ENCODE measurements at regions not wholly inside any gene's neighbourhood (a gene's known extent, or its start where the extent isn't known, plus 50 kb on each side); places are given as distances from the start of the nearest gene placed in this dataset.

DNA sequence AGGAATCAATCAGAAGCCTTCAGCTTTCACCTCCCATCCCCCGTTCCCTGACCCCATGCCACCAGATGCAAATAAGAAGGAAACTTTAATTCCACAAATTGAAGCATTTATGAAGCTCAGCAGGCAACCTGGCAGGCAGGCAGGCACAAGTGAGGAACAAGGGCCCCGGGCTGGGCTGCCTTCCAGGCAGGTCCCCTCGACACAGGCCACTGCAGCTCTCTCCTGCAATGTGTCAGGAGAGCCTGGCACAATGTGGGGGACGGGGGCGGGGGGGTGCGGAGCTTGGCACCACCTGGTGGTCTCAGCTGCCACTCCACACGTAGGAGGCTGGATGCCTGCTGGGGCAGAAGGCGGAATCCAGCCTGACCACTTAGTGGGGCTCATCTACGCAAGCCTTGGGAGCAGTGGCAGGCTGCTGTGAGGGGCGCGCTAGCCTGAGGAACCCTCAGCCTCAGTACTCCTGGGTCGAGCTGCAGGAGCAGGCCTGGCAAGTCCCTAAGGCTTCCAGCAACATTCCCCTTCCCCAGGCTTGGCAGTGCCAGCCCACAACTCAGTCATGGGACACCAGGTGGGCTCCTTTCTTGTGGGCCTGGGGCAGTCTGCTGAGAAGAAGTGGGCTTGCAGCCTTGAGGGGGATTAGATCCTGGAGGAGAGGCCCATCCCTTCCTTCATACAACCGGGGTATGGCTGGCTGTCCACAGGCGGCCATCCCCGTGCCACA, 50.2 kb upstream of the KCNMB1 start:
- Histone ChIP-seq H2BK120ac (ENCODE audit: low read depth, low read length) (no peak overlapping the region), H2BK5ac (ENCODE audit: low read depth, low read length, poor library complexity, severe bottlenecking) (no peak overlapping the region), H2BK20ac (ENCODE audit: low read depth, low read length) (no peak overlapping the region), H3K36me3 (ENCODE audit: control insufficient read depth, insufficient read depth, low read length) (no peaks in the 10 kb centered on the region), H2AK5ac (ENCODE audit: low read depth, low read length) (no peak overlapping the region), H3K56ac (ENCODE audit: extremely low read depth, insufficient read depth, low read length) (no peak overlapping the region), H3K4me2 (ENCODE audit: low read depth, low read length) (no peak overlapping the region), H3K14ac (replicated peaks; ENCODE audit: low read depth, low read length) (no peak overlapping the region), H3K27ac (ENCODE audit: insufficient read depth, low read length) (no peak overlapping the region), H3K27me3 (ENCODE audit: control insufficient read depth, insufficient read depth, low read length) (no peaks in the 10 kb centered on the region; the same call in 1 of the 2 replicates), H2AK9ac (replicated peaks; ENCODE audit: low read depth, low read length, poor library complexity) (no peak overlapping the region), H2AFZ (replicated peaks; ENCODE audit: low read length, poor library complexity) (no peak overlapping the region), H4K91ac (ENCODE audit: insufficient read depth, low read depth, low read length) (no peak overlapping the region), H3K9ac (ENCODE audit: low read depth, low read length) (no peak overlapping the region), H3K23ac (ENCODE audit: low read depth, low read length) (no peak overlapping the region), H3K9me1 (ENCODE audit: insufficient read depth, low read length) (no peaks in the 10 kb centered on the region), H4K8ac (ENCODE audit: low read depth in 2 of 2, low read length in 2 of 2) (no peak overlapping the region), H3K9me3 (ENCODE audit: control insufficient read depth, insufficient read depth, low read length) (no peaks in the 10 kb centered on the region), H4K5ac (ENCODE audit: low read depth, low read length) (no peak overlapping the region), H3K4me3 (ENCODE audit: insufficient read depth, low read depth, low read length) (no peak overlapping the region), H2BK15ac (ENCODE audit: low read depth, low read length) (no peak overlapping the region), H3K4me1 (ENCODE audit: control insufficient read depth, insufficient read depth, low read length) (no peaks in the 10 kb centered on the region), H4K20me1 (ENCODE audit: insufficient read depth, low read length) (no peaks in the 10 kb centered on the region), H3K18ac (ENCODE audit: low read depth, low read length) (no peak overlapping the region), H3K79me1 (ENCODE audit: low read depth in 1 of 2, low read length in 2 of 2) (no peaks in the 10 kb centered on the region), H3K4ac (ENCODE audit: low read depth, low read length) (no peak overlapping the region)
- TF ChIP-seq BHLHE40 (IDR thresholded peaks at IDR 0.05; ENCODE audit: low read depth, low read length): no peak
- TF ChIP-seq RCOR1 (IDR thresholded peaks at IDR 0.05; ENCODE audit: insufficient replicate concordance, low read length): no peak
- TF ChIP-seq POLR2A (IDR thresholded peaks at IDR 0.05; ENCODE audit: low read depth, low read length): no peak
- no peak for TF ChIP-seq RAD21 (IDR thresholded peaks at IDR 0.05; ENCODE audit: low read length)
- TF ChIP-seq USF2 (IDR thresholded peaks at IDR 0.05; ENCODE audit: low read depth, low read length): no peak
- TF ChIP-seq ELK1 (IDR thresholded peaks at IDR 0.05; ENCODE audit: borderline replicate concordance, low read depth, low read length): no peak
- TF ChIP-seq SMC3 (IDR thresholded peaks at IDR 0.05; ENCODE audit: low read depth, low read length): no peak
- TF ChIP-seq MAFK (IDR thresholded peaks at IDR 0.05; ENCODE audit: low read depth, low read length): no peak
- no peak for TF ChIP-seq NFE2L2 (IDR thresholded peaks at IDR 0.05; ENCODE audit: low read depth, low read length)
- no peak for TF ChIP-seq CHD1 (IDR thresholded peaks at IDR 0.05; ENCODE audit: low read depth, low read length)
- no peak for TF ChIP-seq CEBPB (IDR thresholded peaks at IDR 0.05; ENCODE audit: low read depth, low read length)
- no peak for TF ChIP-seq CTCF (conservative IDR thresholded peaks at IDR 0.05; ENCODE audit: low read depth, low read length)
- no peak for TF ChIP-seq MXI1 (IDR thresholded peaks at IDR 0.05; ENCODE audit: borderline replicate concordance, low read depth, low read length)
- TF ChIP-seq MAZ (IDR thresholded peaks at IDR 0.05; ENCODE audit: borderline replicate concordance, low read depth, low read length): no peak
- TF ChIP-seq FOS (IDR thresholded peaks at IDR 0.05; ENCODE audit: low read depth, low read length): no peak
- no peak for TF ChIP-seq RFX5 (IDR thresholded peaks at IDR 0.05; ENCODE audit: low read depth, low read length)
- DNase-seq: no peak
- in situ Hi-C loops (cut with MboI; ENCODE audit: low sequenced_read_pairs): no loop called here
- CTCF ChIA-PET: no interaction called here
- intact Hi-C loops (cut with micrococcal nuclease): loop anchor here (10.0 kb wide), 1 partner anchor 355 kb away; no protein-coding TSS in a partner anchor
- 38% methylated on average over 4 of the region's 15 CpGs; no CpG with 5 or more reads in 1 of the 2 experiments for WGBS, 2 experiments (ENCODE audit: extremely low coverage in 2 of 2, insufficient read length in 1 of 2)
- no peak for ATAC-seq (ENCODE audit: low read depth)
- BruUV-seq (replicated peaks): no TSS peak
- POLR2A ChIA-PET (ENCODE audit: unreplicated experiment): no interaction called here
- dilution Hi-C loops (cut with HindIII; ENCODE audit: low sequenced_read_pairs, unreplicated experiment): no loop called here
